Liver (tissue), 8 donors: ENCODE measurements at regions not wholly inside any gene's neighbourhood (a gene's known extent, or its start where the extent isn't known, plus 50 kb on each side); places are given as distances from the start of the nearest gene placed in this dataset.

ENCODE experiments used
- DNase-seq: peaks from one replicate; pipeline ENCODE4 v3.0.0-alpha.2; 2017; ENCODE audit warnings: low spot score
- H3K27ac ChIP-seq, 2 donors: one replicate each; pipeline ENCODE4 v1.7.0; 2013; ENCODE audit warnings: inconsistent platforms in 2 of 2, low read length in 2 of 2, control low read depth in 1 of 2, low read depth in 1 of 2, mild to moderate bottlenecking in 1 of 2
- H3K27me3 ChIP-seq, 4 donors: one replicate each; pipeline versions ENCODE4 v1.6.1 to v1.7.0; 2013; ENCODE audit warnings: low read length in 3 of 4, inconsistent platforms in 1 of 4, mild to moderate bottlenecking in 1 of 4, moderate library complexity in 1 of 4; ENCODE audit not compliant: control insufficient read depth in 4 of 4, insufficient read depth in 4 of 4
- H3K36me3 ChIP-seq, 4 donors: one replicate each; pipeline versions ENCODE4 v1.6.1 to v1.7.0; 2013; ENCODE audit warnings: low read length in 3 of 4, mild to moderate bottlenecking in 3 of 4, low read depth in 1 of 4, moderate library complexity in 1 of 4; ENCODE audit not compliant: control insufficient read depth in 4 of 4, insufficient read depth in 3 of 4
- H3K4me1 ChIP-seq, 4 donors: one replicate each; pipeline versions ENCODE4 v1.6.1 to v1.7.0; 2013; ENCODE audit warnings: low read length in 3 of 4, mild to moderate bottlenecking in 3 of 4, moderate library complexity in 1 of 4; ENCODE audit not compliant: control insufficient read depth in 4 of 4, insufficient read depth in 4 of 4
- H3K4me3 ChIP-seq, 3 donors: one replicate each; pipeline versions ENCODE4 v1.6.1 to v1.7.0; 2013; ENCODE audit warnings: low read length in 3 of 3, control low read depth in 1 of 3, low read depth in 1 of 3, mild to moderate bottlenecking in 1 of 3
- H3K9ac ChIP-seq, 2 donors: one replicate each; pipeline ENCODE4 v1.7.0; 2013; ENCODE audit warnings: low read length in 2 of 2, mild to moderate bottlenecking in 2 of 2, moderate library complexity in 2 of 2, control low read depth in 1 of 2, low read depth in 1 of 2
- H3K9me3 ChIP-seq, 4 donors: one replicate each; pipeline versions ENCODE4 v1.6.1 to v1.7.0; 2013; ENCODE audit warnings: low read length in 3 of 4; ENCODE audit not compliant: control insufficient read depth in 4 of 4
- ATF3 ChIP-seq: IDR thresholded peaks from 2 replicates; pipeline ENCODE4 v1.6.1; 2016; ENCODE audit warnings: antibody characterized with exemption
- EGR1 ChIP-seq, 2 donors: IDR thresholded peaks; 2 replicates each; pipeline ENCODE4 v1.6.1; 2016 to 2018; ENCODE audit warnings: antibody characterized with exemption in 2 of 2, low read depth in 2 of 2
- FOXA1 ChIP-seq: IDR thresholded peaks from 2 replicates; pipeline ENCODE4 v1.6.1; 2016; ENCODE audit warnings: antibody characterized with exemption
- FOXA2 ChIP-seq: IDR thresholded peaks from 2 replicates; pipeline ENCODE4 v1.6.1; 2016; ENCODE audit warnings: antibody characterized with exemption
- GABPA ChIP-seq, 2 donors: IDR thresholded peaks in 1 of 2; conservative IDR thresholded peaks in 1 of 2; 2 replicates each; pipeline ENCODE4 v1.6.1; 2016; ENCODE audit warnings: antibody characterized with exemption in 2 of 2, mild to moderate bottlenecking in 1 of 2, moderate library complexity in 1 of 2
- HNF4A ChIP-seq, 2 donors: conservative IDR thresholded peaks; 2 replicates each; pipeline ENCODE4 v1.6.1; 2016; ENCODE audit warnings: antibody characterized with exemption in 2 of 2, mild to moderate bottlenecking in 2 of 2
- JUND ChIP-seq, 2 donors: IDR thresholded peaks; 2 replicates each; pipeline ENCODE4 v1.6.1; 2016; ENCODE audit warnings: antibody characterized with exemption in 2 of 2
- NR2F2 ChIP-seq: IDR thresholded peaks from 2 replicates; pipeline ENCODE4 v1.6.1; 2016; ENCODE audit warnings: antibody characterized with exemption
- RXRA ChIP-seq, 2 donors: IDR thresholded peaks; 2 replicates each; pipeline ENCODE4 v1.6.1; 2017 to 2018; ENCODE audit warnings: antibody characterized with exemption in 2 of 2, mild to moderate bottlenecking in 1 of 2
- SP1 ChIP-seq: IDR thresholded peaks from 2 replicates; pipeline ENCODE4 v1.6.1; 2018; ENCODE audit warnings: antibody characterized with exemption, mild to moderate bottlenecking
- TAF1 ChIP-seq: conservative IDR thresholded peaks from 2 replicates; pipeline ENCODE4 v1.6.1; 2016; ENCODE audit warnings: antibody characterized with exemption, mild to moderate bottlenecking
- YY1 ChIP-seq: IDR thresholded peaks from 2 replicates; pipeline ENCODE4 v1.6.1; 2016; ENCODE audit warnings: antibody characterized with exemption, mild to moderate bottlenecking
- WGBS: extraction: QIAGEN DNeasy Blood & Tissue Kit; methylation state at CpG from one replicate; pipeline ENCODE4 v1.1.7; 2013; 5-methylcytosine and 5-hydroxymethylcytosine counted together
- TF ChIP-seq, protein P1 (sequence below): IDR thresholded peaks from 2 replicates; pipeline ENCODE4 v1.6.1; 2016; ENCODE audit warnings: antibody characterized with exemption, mild to moderate bottlenecking
- TF ChIP-seq, protein P2 (sequence below): fragments of 150-350 bp; IDR thresholded peaks from 2 replicates; pipeline ENCODE4 v1.5.1; 2017; ENCODE audit warnings: improper control_type of control experiment, low read depth, low read length; ENCODE audit not compliant: missing input control
- TF ChIP-seq, protein P3 (sequence below): IDR thresholded peaks from 2 replicates; pipeline ENCODE4 v1.6.1; 2016; ENCODE audit warnings: antibody characterized with exemption
- donor health status: healthy.
- donor health status: healthy.
- donor health status: healthy.
- donor health status: healthy.
- donor health status: healthy.

DNA sequence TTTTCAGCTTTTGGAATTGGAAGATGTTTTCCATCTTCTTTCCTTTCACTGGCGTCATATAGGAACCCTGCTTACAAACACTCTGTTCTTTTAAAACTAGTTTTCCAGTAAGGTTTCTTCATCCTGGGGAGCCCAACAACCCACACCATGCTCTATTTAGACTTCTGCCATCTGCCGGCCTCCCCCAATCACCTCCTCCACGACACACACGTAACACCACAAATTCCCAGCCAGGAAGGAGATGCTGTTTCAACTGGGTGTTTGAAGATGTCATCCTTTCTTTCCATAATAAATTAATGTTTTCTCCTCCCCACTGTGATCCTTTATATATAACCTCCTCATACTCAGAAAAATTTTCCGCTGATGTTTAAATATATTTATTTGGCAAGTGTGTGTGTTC, 231.4 kb upstream of the DDHD1 start:
- 97% methylated on average over 5 of the region's 5 CpGs for WGBS
- Histone ChIP-seq H3K27me3 (no peaks in the 10 kb centered on the region), H3K27ac (no peak overlapping the region), H3K36me3 (no peaks in the 10 kb centered on the region), H3K9ac (no peak overlapping the region), H3K4me3 (no peak overlapping the region), H3K9me3 (no peaks in the 10 kb centered on the region), H3K4me1 (no peaks in the 10 kb centered on the region)
- DNase-seq, result no peak
- TF ChIP-seq TAF1 (no peak), SP1 (no peak), JUND (IDR thresholded peaks at IDR 0.05) (no peak), ATF3 (no peak)
- TF ChIP-seq, protein P1, sequence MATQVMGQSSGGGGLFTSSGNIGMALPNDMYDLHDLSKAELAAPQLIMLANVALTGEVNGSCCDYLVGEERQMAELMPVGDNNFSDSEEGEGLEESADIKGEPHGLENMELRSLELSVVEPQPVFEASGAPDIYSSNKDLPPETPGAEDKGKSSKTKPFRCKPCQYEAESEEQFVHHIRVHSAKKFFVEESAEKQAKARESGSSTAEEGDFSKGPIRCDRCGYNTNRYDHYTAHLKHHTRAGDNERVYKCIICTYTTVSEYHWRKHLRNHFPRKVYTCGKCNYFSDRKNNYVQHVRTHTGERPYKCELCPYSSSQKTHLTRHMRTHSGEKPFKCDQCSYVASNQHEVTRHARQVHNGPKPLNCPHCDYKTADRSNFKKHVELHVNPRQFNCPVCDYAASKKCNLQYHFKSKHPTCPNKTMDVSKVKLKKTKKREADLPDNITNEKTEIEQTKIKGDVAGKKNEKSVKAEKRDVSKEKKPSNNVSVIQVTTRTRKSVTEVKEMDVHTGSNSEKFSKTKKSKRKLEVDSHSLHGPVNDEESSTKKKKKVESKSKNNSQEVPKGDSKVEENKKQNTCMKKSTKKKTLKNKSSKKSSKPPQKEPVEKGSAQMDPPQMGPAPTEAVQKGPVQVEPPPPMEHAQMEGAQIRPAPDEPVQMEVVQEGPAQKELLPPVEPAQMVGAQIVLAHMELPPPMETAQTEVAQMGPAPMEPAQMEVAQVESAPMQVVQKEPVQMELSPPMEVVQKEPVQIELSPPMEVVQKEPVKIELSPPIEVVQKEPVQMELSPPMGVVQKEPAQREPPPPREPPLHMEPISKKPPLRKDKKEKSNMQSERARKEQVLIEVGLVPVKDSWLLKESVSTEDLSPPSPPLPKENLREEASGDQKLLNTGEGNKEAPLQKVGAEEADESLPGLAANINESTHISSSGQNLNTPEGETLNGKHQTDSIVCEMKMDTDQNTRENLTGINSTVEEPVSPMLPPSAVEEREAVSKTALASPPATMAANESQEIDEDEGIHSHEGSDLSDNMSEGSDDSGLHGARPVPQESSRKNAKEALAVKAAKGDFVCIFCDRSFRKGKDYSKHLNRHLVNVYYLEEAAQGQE, result no peak
- TF ChIP-seq, protein P2, sequence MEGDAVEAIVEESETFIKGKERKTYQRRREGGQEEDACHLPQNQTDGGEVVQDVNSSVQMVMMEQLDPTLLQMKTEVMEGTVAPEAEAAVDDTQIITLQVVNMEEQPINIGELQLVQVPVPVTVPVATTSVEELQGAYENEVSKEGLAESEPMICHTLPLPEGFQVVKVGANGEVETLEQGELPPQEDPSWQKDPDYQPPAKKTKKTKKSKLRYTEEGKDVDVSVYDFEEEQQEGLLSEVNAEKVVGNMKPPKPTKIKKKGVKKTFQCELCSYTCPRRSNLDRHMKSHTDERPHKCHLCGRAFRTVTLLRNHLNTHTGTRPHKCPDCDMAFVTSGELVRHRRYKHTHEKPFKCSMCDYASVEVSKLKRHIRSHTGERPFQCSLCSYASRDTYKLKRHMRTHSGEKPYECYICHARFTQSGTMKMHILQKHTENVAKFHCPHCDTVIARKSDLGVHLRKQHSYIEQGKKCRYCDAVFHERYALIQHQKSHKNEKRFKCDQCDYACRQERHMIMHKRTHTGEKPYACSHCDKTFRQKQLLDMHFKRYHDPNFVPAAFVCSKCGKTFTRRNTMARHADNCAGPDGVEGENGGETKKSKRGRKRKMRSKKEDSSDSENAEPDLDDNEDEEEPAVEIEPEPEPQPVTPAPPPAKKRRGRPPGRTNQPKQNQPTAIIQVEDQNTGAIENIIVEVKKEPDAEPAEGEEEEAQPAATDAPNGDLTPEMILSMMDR, result no peak

DNA sequence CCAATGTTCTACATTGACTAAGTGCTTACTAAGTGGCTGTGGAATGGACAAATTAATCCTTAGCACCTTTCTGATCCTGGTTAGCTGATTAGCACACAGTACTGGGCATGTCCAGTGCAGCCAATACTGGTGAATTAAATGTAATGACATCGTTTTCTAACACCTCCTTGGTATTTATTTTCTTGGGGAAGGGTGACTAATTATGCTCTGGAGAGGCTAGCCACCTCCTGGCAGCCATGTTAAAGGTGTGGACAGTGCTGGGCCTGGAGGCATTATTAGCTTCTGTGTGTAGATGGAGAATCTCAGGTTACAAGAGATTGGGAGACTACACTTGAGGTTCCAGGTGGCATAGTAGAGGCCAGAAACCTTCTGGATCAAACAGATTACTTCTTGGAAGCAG, 230.9 kb upstream of the DDHD1 start:
- Histone ChIP-seq H3K36me3 (no peaks in the 10 kb centered on the region), H3K4me3 (no peak overlapping the region), H3K4me1 (no peaks in the 10 kb centered on the region), H3K27me3 (no peaks in the 10 kb centered on the region), H3K9me3 (no peaks in the 10 kb centered on the region), H3K27ac (no peak overlapping the region), H3K9ac (no peak overlapping the region)
- WGBS, result 74% methylated on average over 1 of the region's 1 CpG
- TF ChIP-seq NR2F2 (no peak), SP1 (no peak), GABPA (IDR thresholded peaks at IDR 0.05 in 1 of 2, conservative IDR thresholded peaks at IDR 0.05 in 1 of 2) (no peak), HNF4A (conservative IDR thresholded peaks at IDR 0.05) (no peak), EGR1 (IDR thresholded peaks at IDR 0.05; ENCODE audit: low read depth in 2 of 2) (no peak), YY1 (no peak), FOXA2 (no peak), RXRA (IDR thresholded peaks at IDR 0.05) (no peak), FOXA1 (no peak), JUND (IDR thresholded peaks at IDR 0.05) (no peak), ATF3 (no peak)
- TF ChIP-seq, protein P2, result no peak
- TF ChIP-seq, protein P1, result no peak
- TF ChIP-seq, protein P3, sequence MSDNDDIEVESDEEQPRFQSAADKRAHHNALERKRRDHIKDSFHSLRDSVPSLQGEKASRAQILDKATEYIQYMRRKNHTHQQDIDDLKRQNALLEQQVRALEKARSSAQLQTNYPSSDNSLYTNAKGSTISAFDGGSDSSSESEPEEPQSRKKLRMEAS, result no peak
- DNase-seq, result no peak
